GM21367 (cell line): ENCODE measurements at regions not wholly inside any gene's neighbourhood (a gene's known extent, or its start where the extent isn't known, plus 50 kb on each side); places are given as distances from the start of the nearest gene placed in this dataset.

Source experiments
- ATAC-seq: cut with Tn5 transposase; IDR thresholded peaks from one replicate; pipeline ENCODE4 v1.9.1; 2021; ENCODE audit not compliant: unreplicated experiment

GRCh38 chr21:36628106-36628505 is 70.8 kb upstream of the SIM2 start:
- ATAC-seq, result no peak

GRCh38 chr21:36628761-36629460 is 70.0 kb upstream of the SIM2 start:
- no peak for ATAC-seq

DNA sequence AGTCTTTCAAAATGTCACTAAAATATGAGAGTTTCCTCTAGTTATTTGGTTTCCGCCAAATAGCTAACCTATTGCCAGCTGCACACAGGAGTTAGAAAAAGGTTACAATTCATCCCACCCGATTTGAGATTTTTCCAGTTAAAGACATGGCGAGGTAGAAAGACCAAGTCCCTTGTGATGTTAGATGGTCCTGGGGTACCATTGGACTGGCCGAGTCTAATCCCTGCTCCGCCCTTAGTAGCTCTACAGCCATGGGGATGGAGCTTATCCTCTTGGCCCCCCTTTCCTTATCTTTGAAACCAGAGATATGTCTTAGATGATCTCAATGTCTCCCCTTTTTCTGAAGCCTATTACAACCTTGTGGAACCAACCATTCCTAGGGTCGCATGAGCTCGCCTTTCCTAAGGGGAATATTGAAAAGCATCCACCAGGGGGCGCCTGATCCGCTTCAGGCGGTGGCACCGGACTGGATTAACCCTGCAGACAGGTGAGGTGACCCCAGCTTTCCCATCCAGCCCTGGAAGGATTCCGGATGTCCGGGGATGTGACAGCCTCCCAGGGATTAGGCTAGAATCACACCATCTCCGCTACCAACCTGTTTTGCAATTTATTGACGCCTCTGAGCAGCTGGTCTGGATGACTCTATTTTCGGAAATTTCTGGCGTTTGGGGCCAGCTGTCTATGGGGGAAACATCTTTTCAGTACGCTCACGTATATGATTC is 68.3 kb upstream of the SIM2 start:
- ATAC-seq, result no peak

DNA sequence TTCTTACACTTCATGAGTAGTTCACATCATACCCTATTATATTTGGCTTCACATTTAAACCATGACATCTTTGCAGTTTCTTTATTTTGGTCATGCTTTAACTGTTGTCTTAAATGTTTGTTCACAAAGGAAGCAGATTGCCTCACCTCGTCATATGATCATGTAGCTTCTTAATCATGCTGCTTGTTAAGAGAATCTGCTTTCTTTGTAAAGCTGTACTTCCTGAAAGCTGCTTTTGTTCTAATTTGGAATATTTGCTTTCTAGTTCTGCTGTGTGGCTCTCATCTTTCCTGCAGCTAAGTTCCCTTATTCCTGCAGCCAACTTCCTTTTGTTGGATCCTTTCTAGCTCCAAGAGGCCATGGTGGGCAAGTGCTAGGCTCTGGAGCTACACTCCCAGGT is 62.9 kb upstream of the SIM2 start:
- no peak for ATAC-seq

GRCh38 chr21:36636439-36636838 is 62.5 kb upstream of the SIM2 start:
- ATAC-seq, result no peak

GRCh38 chr21:36639769-36640168 is 59.1 kb upstream of the SIM2 start:
- ATAC-seq, result no peak

- ATAC-seq, result no peak
These were observed 58.7 kb upstream of the SIM2 start for GRCh38 chr21:36640174-36640720.

DNA sequence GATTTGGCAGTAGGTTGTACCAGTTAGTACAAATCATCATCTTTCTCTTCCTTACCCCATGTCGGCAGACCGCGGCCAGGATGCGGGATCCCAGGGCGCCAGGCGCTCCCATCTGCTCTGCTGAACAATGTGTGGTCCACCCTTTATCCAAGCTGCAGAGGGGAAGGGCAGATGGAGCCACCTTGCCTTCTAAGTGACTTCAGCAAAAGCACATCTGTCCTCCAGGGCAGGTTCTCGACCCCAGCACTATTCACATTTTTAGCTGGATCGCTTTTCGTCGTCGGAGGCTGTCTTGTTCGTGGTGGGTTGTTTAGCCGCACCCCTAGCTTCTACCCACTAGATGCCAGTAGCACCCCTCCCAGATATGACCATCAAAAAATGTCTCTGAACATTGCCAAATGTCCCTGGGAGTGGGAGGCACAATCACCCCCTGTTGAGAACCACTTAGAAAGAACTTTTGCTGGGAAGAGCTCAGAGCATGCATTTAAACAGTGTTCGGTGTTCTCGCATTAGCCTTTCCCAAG is 58.1 kb upstream of the SIM2 start:
- no peak for ATAC-seq

- no peak for ATAC-seq
These were observed 57.6 kb upstream of the SIM2 start for GRCh38 chr21:36641346-36641745.

DNA sequence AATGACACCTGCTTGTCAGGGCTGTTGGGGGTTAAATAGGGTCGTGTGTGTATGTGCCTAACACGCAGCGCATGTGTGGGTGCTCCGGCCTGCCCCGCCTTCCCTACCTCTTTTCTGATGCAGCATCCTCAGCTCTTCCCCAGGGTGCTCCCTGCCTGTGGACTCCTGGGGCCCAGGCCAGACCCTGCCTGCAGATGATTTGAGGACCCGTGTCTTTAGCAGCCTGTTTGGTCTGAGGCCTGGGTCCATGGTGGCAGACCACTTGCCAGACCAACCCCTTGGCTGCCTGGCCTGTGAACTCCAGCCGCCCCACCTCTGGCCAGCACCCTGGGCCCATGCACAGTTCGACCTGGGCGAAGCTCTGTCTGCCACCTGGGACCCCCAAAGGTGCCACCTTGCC is 57.0 kb upstream of the SIM2 start:
- no peak for ATAC-seq

DNA sequence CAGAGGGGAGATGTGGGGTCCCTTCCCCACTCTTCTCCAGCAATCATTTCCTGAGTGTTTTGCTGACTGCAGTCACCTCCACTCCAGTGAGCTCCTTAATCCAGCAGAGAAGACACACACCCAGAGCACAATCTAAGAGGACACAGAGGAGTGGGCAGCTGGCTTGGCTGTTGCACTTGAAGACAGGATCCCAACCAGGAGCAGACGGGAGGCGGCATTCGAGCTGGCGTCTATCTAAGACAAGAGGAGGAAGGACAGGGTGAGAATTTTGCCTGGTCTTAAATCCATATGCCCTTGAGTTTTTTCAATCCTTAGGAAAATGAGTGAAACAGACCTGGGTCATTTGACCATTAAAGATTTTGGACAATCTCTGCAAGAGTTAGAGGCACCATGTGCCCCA is 56.1 kb upstream of the SIM2 start:
- ATAC-seq, result no peak

DNA sequence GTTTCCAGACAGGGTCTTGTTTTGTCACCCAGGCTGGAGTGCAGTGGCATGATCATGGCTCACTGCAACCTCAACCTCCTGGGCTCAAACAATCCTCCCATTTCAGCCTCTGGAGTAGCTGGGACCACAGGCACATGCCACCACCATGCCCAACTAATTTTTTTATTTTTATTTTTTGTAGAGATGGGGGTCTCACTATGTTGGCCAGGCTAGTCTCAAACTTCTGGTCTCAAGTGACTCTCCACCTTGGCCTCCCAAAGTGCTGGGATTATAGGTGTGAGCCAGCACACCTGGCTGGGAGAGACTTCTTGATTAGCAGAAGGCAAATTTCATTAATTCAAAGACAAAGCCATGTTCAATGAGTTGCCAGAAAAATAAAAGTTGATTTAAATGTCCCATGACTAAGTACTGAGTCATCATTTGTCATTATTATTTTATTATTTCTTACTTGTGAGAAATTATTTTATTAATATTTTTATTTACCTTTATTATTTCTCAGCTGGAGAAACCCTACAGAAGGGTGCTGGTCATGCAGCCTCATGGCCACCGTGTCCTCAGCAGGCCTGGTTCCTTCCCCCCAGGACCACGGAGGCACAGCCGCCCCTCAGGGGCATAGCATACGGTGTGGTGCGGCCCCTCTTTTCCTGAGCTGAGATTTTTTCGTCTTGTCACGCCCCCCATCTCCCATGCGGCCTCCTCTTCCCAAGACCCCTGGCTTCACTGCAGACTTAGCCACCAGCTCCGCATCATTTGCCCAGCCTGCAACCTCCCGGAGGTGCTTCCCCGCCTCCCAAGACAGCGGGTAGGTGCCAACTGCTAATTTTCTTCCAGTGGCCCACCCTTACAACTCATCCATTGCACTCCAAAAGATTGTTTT is 55.3 kb upstream of the SIM2 start:
- no peak for ATAC-seq

DNA sequence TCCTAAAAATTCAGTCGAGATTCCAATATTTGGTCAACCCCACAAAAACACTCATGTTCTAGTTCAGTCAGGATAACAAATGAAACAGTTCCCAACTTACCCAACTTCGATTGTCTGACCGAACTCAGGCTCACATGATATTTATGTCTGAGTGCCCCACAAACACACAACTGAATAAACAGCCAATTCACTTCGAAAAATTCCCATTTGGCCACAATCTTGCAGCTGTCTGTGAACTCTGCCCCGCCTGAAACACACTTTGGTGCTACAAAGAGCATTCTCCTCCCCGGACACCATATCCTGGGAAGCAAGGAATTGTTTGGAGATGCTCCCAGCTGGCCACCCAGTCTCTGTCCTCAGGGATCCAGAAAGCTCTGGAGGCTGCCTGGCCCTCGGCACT is 52.9 kb upstream of the SIM2 start:
- no peak for ATAC-seq

- no peak for ATAC-seq
These were observed 52.3 kb upstream of the SIM2 start for GRCh38 chr21:36646645-36647044.

DNA sequence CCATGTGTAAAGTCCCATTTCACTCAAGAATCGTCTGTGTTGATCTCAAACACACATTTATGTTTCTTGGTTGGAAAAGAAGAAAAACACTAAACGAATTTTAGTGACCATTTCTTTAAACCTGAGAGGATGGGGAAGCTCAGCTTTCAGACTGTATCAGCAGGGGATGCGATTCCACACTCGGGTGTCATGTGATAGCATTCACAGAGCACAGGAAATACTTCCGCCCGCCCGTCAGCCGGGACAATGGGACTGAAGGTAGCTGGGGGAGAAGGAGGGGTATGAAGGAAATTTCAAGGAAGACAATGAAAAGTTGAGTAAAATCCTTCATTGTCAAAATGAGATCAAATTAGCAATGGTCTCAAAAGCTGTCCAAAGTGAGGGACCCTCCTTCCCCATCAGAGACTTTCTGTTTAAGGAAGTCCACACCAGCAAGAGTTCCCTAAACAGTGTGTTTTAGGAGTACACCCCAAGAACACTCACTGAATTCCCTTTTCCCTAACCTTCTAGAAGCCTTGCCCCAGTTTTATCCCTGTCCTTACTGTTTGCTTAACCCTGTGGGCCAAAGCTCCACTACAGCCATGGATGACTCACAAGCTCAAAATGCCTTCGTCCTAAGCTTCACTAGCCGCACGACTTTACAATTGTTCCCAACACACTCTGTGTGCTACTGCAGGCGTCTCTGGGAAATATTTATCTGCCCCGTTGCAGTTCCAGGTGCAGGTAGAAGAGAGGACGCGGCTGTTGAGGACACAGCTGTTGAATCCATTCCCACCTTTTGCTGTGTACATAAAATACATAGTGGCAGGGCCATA is 51.4 kb upstream of the SIM2 start:
- ATAC-seq, result no peak
